ENCODE measurements at regions not wholly inside any gene's neighbourhood (a gene's known extent, or its start where the extent isn't known, plus 50 kb on each side); places are given as distances from the start of the nearest gene placed in this dataset.

DNA sequence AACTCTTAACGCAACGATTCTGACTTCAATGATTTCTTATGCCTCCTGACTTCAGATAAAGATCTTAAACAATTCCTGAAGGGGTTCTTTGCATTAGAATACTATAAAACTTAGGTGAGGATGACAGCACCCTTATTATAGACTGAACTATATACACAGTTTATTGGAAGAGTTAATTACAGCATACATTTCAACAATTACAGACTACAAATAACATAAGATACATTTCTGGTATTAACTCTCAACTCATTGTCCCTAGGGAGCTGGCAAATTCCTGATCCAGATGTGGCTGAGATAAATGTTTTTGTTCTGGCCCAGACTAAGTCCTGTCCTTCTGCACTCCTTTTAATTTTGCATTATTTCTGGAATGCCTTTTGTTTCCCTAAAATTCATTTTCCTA, 155.5 kb upstream of the TMC3 start:
- DNase-seq: peak in 2 of 5 donors; percentile 2 to 12
- Histone ChIP-seq H3K4me1 (ENCODE audit: control insufficient read depth in 2 of 3, insufficient read depth in 2 of 3, low read depth in 1 of 3, low read length in 3 of 3) (peaks cover 0 to 3% (median 0%) of the 10 kb centered on the region in 3 donors), H3K36me3 (ENCODE audit: control insufficient read depth in 2 of 3, insufficient read depth in 3 of 3, low read length in 3 of 3) (no peaks in the 10 kb centered on the region), H3K27me3 (ENCODE audit: control insufficient read depth, insufficient read depth, low read length) (no peaks in the 10 kb centered on the region), H3K4me3 (ENCODE audit: low read length in 3 of 3) (no peak overlapping the region), H3K9ac (ENCODE audit: low read length in 3 of 3) (no peak overlapping the region), H3K9me3 (ENCODE audit: control insufficient read depth in 2 of 3, insufficient read depth in 1 of 3, low read length in 3 of 3) (no peaks in the 10 kb centered on the region), H3K27ac (ENCODE audit: low read depth in 2 of 2, low read length in 2 of 2) (no peak overlapping the region)
- TF ChIP-seq, protein P1, sequence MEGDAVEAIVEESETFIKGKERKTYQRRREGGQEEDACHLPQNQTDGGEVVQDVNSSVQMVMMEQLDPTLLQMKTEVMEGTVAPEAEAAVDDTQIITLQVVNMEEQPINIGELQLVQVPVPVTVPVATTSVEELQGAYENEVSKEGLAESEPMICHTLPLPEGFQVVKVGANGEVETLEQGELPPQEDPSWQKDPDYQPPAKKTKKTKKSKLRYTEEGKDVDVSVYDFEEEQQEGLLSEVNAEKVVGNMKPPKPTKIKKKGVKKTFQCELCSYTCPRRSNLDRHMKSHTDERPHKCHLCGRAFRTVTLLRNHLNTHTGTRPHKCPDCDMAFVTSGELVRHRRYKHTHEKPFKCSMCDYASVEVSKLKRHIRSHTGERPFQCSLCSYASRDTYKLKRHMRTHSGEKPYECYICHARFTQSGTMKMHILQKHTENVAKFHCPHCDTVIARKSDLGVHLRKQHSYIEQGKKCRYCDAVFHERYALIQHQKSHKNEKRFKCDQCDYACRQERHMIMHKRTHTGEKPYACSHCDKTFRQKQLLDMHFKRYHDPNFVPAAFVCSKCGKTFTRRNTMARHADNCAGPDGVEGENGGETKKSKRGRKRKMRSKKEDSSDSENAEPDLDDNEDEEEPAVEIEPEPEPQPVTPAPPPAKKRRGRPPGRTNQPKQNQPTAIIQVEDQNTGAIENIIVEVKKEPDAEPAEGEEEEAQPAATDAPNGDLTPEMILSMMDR (IDR thresholded peaks at IDR 0.05; ENCODE audit: borderline replicate concordance, extremely low read depth, insufficient read depth): no peak
- intact Hi-C loops (cut with DNase I): no loop called here
- FAIRE-seq: no peak

DNA sequence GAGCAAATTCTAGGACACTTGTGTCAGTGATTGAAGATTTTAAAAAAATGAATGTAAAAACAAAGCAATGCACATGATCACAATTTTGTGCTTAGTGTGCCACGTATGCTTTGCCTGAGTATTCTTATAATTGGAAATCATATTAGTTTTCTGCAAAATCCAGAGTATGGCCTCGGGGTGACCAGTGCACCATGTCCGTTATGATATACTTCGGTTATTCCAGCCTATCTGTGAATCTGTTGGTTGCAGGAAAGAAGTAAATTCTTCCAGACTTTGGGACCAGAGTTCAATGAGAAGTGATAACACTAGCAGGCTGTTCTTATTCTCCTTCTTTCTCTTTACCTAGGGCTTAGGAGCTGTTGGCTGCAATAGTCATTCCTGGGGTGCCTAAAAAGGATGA, 152.0 kb upstream of the TMC3 start:
- H3K27me3 ChIP-seq (ENCODE audit: control insufficient read depth, insufficient read depth, low read length): no peaks in the 10 kb centered on the region
- H3K27ac ChIP-seq (ENCODE audit: low read depth in 2 of 2, low read length in 2 of 2): no peak overlapping the region
- intact Hi-C loops (cut with DNase I): no loop called here
- no peaks in the 10 kb centered on the region for H3K36me3 ChIP-seq (ENCODE audit: control insufficient read depth in 2 of 3, insufficient read depth in 3 of 3, low read length in 3 of 3)
- H3K9ac ChIP-seq (ENCODE audit: low read length in 3 of 3): no peak overlapping the region
- DNase-seq: no peak
- H3K4me1 ChIP-seq (ENCODE audit: control insufficient read depth in 2 of 3, insufficient read depth in 2 of 3, low read depth in 1 of 3, low read length in 3 of 3): no peaks in the 10 kb centered on the region
- FAIRE-seq: no peak
- TF ChIP-seq, protein P1 (IDR thresholded peaks at IDR 0.05; ENCODE audit: borderline replicate concordance, extremely low read depth, insufficient read depth): no peak
- no peak overlapping the region for H3K4me3 ChIP-seq (ENCODE audit: low read length in 3 of 3)
- H3K9me3 ChIP-seq (ENCODE audit: control insufficient read depth in 2 of 3, insufficient read depth in 1 of 3, low read length in 3 of 3): no peaks in the 10 kb centered on the region

DNA sequence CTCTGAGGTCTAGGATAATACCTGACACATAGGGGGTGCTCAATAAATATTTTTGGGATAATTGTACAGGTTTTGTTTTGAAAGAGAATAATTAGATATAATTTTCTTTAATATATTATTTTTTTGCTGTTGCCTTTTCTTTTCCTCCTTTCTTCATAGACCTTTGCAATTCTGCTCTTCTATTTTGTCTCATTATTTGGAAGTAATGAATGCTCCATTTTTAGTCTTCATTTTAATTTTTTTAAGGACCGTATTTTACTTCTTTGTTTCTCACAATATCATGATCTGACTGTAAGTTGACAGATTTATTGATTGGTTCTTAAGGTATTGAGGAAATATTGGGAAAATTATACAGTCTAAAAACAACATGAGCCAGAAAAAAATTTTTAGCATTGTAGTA, 150.5 kb upstream of the TMC3 start:
- TF ChIP-seq, protein P1 (IDR thresholded peaks at IDR 0.05; ENCODE audit: borderline replicate concordance, extremely low read depth, insufficient read depth): no peak
- intact Hi-C loops (cut with DNase I): no loop called here
- no peak overlapping the region for H3K27ac ChIP-seq (ENCODE audit: low read depth in 2 of 2, low read length in 2 of 2)
- no peaks in the 10 kb centered on the region for H3K4me1 ChIP-seq (ENCODE audit: control insufficient read depth in 2 of 3, insufficient read depth in 2 of 3, low read depth in 1 of 3, low read length in 3 of 3)
- no peaks in the 10 kb centered on the region for H3K9me3 ChIP-seq (ENCODE audit: control insufficient read depth in 2 of 3, insufficient read depth in 1 of 3, low read length in 3 of 3)
- H3K9ac ChIP-seq (ENCODE audit: low read length in 3 of 3): no peak overlapping the region
- H3K27me3 ChIP-seq (ENCODE audit: control insufficient read depth, insufficient read depth, low read length): no peaks in the 10 kb centered on the region
- DNase-seq (no peak), FAIRE-seq (no peak)
- H3K36me3 ChIP-seq (ENCODE audit: control insufficient read depth in 2 of 3, insufficient read depth in 3 of 3, low read length in 3 of 3): no peaks in the 10 kb centered on the region
- no peak overlapping the region for H3K4me3 ChIP-seq (ENCODE audit: low read length in 3 of 3)

DNA sequence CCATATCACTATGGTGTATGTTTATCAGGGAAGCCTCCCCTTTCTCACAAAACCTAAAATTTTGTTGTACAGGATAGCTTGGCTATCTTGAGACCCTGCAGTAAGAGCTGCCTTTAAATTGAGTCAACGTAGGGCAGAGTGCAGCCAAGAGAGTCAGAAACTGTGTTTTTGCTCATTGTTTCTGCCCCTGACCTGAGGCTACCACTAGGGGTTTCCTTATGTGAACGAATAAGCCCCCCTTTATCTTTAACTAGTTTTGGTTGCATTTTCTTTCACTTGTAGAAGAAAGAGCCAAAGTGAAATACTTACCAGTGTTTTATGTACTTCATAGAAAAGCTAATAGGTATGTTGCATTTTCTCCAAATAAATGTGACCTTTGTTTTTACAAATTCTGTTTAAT, 149.9 kb upstream of the TMC3 start:
- Histone ChIP-seq H3K27me3 (ENCODE audit: control insufficient read depth, insufficient read depth, low read length) (no peaks in the 10 kb centered on the region), H3K4me1 (ENCODE audit: control insufficient read depth in 2 of 3, insufficient read depth in 2 of 3, low read depth in 1 of 3, low read length in 3 of 3) (no peaks in the 10 kb centered on the region), H3K9ac (ENCODE audit: low read length in 3 of 3) (no peak overlapping the region), H3K4me3 (ENCODE audit: low read length in 3 of 3) (no peak overlapping the region), H3K27ac (ENCODE audit: low read depth in 2 of 2, low read length in 2 of 2) (no peak overlapping the region), H3K36me3 (ENCODE audit: control insufficient read depth in 2 of 3, insufficient read depth in 3 of 3, low read length in 3 of 3) (no peaks in the 10 kb centered on the region), H3K9me3 (ENCODE audit: control insufficient read depth in 2 of 3, insufficient read depth in 1 of 3, low read length in 3 of 3) (no peaks in the 10 kb centered on the region)
- DNase-seq (no peak), FAIRE-seq (no peak)
- intact Hi-C loops (cut with DNase I): no loop called here
- TF ChIP-seq, protein P1 (IDR thresholded peaks at IDR 0.05; ENCODE audit: borderline replicate concordance, extremely low read depth, insufficient read depth): no peak

All from kidney (tissue), 13 donors.